HG02981 (cell line): ENCODE measurements at regions not wholly inside any gene's neighbourhood (a gene's known extent, or its start where the extent isn't known, plus 50 kb on each side); places are given as distances from the start of the nearest gene placed in this dataset.

ENCODE experiments used
- ATAC-seq: cut with Tn5 transposase; IDR thresholded peaks from one replicate; pipeline ENCODE4 v1.9.1; 2021; ENCODE audit warnings: mild to moderate bottlenecking, moderate library complexity; ENCODE audit not compliant: unreplicated experiment

- ATAC-seq, result no peak
Observed at GRCh38 chr15:47412136-47412535, 305.2 kb upstream of the SEMA6D start.

- no peak for ATAC-seq
Observed at GRCh38 chr15:47412802-47413201, 304.5 kb upstream of the SEMA6D start.

- ATAC-seq, result no peak
Observed at GRCh38 chr15:47414207-47414606, 303.1 kb upstream of the SEMA6D start.

GRCh38 chr15:47415539-47415971 lies 301.8 kb upstream of the SEMA6D start:
- no peak for ATAC-seq

- no peak for ATAC-seq
Observed at GRCh38 chr15:47422881-47423665, 294.2 kb upstream of the SEMA6D start.

GRCh38 chr15:47427463-47427862 lies 289.8 kb upstream of the SEMA6D start:
- no peak for ATAC-seq

GRCh38 chr15:47429376-47429775 lies 287.9 kb upstream of the SEMA6D start:
- ATAC-seq, result no peak

DNA sequence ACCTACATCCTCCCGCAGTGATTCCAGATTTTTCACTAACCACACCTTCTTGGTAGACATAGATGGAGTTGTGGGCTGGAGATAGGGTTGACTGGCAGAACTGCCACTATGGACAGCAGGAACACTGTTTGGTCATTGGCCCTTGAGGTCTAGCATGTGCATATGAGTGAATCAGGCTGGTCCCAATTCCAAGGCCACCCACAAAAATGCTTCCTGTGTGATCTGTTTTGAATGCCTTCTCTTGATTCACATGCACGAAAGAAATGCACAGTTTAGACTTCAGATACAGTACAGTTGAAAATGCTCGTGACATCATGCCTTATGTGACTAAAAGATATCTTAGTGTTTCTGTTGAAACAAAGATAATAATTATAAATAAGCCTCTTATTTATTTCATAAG lies 285.8 kb upstream of the SEMA6D start:
- ATAC-seq, result no peak

DNA sequence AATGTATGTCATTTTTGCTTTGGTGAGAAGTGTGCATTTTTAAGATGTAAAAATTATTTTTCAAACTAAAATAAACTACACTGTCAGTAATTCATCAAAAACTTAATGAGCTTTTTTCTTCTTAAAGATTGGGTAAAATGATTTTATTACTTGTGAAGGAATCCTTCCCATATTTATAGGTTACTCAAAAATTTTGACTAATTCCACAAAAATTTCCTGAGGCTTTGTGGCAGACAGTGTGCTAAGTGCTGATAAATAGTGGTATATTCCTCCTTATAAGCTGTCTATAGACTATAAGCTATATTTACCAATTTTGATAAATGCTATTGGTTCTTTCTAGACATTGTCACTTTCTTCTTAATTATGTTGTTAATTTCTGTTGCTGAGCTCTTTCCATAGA lies 284.5 kb upstream of the SEMA6D start:
- no peak for ATAC-seq

DNA sequence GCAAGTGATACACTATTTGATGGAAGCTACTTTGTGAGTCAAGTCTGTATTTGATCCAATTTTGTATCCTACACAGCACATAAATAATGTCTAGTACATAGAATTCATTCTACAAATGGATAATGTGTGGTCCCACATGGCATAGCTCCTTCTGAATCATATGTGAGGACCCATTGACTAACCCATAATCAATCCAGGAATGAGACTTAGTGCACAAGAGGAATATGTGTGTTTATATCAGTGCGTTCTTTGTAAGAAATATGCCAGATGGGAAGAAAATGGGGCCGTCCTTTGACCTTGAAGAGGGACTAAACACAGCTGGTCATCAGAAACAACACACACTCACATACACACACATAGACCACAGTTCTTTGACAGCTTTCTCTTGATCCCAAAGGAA lies 282.7 kb upstream of the SEMA6D start:
- ATAC-seq, result no peak

GRCh38 chr15:47437491-47437890 lies 279.8 kb upstream of the SEMA6D start:
- no peak for ATAC-seq

GRCh38 chr15:47439146-47440111 lies 277.9 kb upstream of the SEMA6D start:
- ATAC-seq, result no peak

DNA sequence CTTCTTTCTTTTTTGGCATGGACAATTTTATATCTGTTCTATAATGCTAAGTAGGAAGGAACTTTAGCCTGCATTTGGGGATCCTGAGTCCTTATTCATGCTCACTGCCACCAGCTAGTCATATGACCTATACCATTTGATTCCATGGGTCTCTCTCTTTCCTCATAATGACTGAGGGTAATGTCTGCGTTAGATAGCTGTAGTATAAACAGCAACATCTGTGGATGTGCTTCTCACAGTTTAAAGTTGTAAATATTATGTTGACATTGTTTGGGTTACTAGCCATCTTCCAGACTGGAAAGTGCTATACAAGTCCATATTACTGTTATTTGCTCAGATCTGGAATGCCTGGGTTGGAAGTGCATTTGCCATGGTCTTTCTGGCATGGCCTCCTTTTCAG lies 274.9 kb upstream of the SEMA6D start:
- no peak for ATAC-seq

- no peak for ATAC-seq
Observed at GRCh38 chr15:47443839-47444238, 273.5 kb upstream of the SEMA6D start.

DNA sequence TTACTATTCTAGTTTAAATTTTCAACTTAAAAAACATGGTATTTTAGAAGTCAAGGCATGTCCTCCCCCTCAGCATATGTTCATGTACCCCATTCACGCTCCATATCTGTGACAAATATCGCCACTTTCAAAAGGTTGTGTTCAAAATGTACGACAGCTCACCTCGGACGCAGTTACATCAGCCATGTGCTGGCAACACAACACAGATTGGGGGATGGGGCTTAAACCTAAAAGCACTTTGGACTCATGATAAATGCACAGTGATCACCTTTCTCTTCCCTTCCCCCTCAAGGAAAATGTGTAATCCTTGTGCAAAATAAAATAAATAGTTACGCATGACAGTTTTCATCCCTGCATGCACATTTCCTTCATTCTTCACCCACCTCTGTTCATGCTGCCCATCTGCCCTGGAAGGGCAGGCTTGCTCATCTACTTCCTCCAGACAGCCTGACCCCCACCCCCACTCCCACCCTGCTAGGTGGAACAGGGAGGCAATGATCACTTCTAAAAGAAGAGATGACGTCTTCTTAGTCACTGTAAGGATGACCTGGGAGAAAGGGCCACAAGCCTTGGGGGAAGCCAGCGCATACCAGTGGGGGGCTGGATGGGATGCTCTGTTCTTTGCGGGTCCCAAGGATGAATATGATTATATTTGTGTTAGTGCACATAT lies 271.4 kb upstream of the SEMA6D start:
- no peak for ATAC-seq

- no peak for ATAC-seq
Observed at GRCh38 chr15:47460795-47461573, 256.3 kb upstream of the SEMA6D start.

DNA sequence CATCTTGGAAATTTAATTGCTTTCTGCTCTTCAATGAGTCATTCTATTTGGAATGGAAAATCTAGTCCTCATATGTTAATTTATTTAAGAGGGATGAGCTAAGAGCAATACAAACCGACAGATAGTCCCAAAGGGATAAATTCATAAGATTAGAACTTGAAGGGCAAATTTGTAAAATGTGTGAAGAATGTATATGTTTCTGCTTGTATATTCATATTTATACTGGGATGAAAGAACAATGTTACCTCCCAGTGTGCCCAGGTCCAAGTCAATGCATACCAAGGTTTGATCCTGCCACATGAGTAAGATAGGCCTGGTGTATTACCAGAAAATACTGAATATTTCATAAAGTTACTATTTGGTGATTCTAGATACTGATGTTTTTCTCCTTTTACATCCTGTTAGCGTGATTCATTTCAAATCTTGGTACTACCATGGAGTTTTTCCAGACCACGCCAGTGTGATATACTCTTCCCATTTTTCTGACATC lies 255.6 kb upstream of the SEMA6D start:
- ATAC-seq, result no peak

GRCh38 chr15:47466357-47466756 lies 250.9 kb upstream of the SEMA6D start:
- ATAC-seq, result no peak

GRCh38 chr15:47470983-47471382 lies 246.3 kb upstream of the SEMA6D start:
- no peak for ATAC-seq

GRCh38 chr15:47473106-47473725 lies 244.1 kb upstream of the SEMA6D start:
- no peak for ATAC-seq
